ENCODE measurements at regions not wholly inside any gene's neighbourhood (a gene's known extent, or its start where the extent isn't known, plus 50 kb on each side); places are given as distances from the start of the nearest gene placed in this dataset.

GRCh38 chr3:116939550-116939949 lies 230.0 kb downstream of the TUSC7 start (continued):
- TF ChIP-seq, protein P1, sequence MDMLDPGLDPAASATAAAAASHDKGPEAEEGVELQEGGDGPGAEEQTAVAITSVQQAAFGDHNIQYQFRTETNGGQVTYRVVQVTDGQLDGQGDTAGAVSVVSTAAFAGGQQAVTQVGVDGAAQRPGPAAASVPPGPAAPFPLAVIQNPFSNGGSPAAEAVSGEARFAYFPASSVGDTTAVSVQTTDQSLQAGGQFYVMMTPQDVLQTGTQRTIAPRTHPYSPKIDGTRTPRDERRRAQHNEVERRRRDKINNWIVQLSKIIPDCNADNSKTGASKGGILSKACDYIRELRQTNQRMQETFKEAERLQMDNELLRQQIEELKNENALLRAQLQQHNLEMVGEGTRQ (IDR thresholded peaks at IDR 0.05; ENCODE audit: borderline replicate concordance, low read depth, low read length): no peak
- TF ChIP-seq TCF12 (IDR thresholded peaks at IDR 0.05) (no peak), RAD21 (IDR thresholded peaks at IDR 0.05; ENCODE audit: low read length) (no peak)

DNA sequence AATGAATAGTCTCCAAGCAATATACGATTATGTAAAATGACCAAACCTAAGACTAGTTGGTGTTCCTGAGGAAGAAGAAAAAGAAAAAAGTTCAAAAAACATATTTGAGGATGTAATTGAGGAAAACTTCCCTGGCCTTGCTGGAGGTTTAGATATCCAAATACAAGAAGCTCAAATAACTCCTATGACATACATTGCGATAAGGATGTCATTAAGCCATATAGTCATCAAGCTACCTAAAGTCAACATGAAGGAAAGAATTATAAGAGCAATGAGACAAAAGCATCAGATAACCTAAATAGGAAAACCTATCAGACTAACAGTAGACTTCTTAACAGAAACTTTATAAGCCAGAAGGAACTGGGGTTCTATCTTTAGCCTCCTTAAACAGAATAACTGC lies 231.1 kb downstream of the TUSC7 start:
- Histone ChIP-seq H3K79me2 (ENCODE audit: insufficient read depth) (no peaks in the 10 kb centered on the region), H3K4me2 (no peak overlapping the region), H2AFZ (ENCODE audit: low read depth) (no peak overlapping the region), H3K36me3 (replicated peaks in 1 of 2; ENCODE audit: control insufficient read depth in 1 of 2, insufficient read depth in 2 of 2, low read length in 1 of 2) (no peaks in the 10 kb centered on the region), H3K4me3 (ENCODE audit: low read depth in 2 of 2, low read length in 1 of 2) (no peak overlapping the region), H3F3A (replicated peaks; ENCODE audit: insufficient read depth) (no peaks in the 10 kb centered on the region), H3K27me3 (ENCODE audit: insufficient read depth) (no peaks in the 10 kb centered on the region), H3K9me2 (no peaks in the 10 kb centered on the region), H3K4me1 (ENCODE audit: control insufficient read depth in 1 of 2, insufficient read depth in 2 of 2, low read depth in 1 of 2, low read length in 1 of 2) (no peaks in the 10 kb centered on the region), H3K9me3 (no peaks in the 10 kb centered on the region), H3K9ac (no peak overlapping the region), H4K20me1 (ENCODE audit: insufficient read depth) (no peaks in the 10 kb centered on the region), H3K27ac (ENCODE audit: low read depth in 2 of 2, low read length in 1 of 2) (no peak overlapping the region)
- ChIA-PET CTCF (interaction anchor here (1.0 kb wide), 1 partner anchor 9 kb away, joined by 4 read pairs; no protein-coding TSS in a partner anchor), POLR2A (no interaction called here)
- TF ChIP-seq TAF1 (IDR thresholded peaks at IDR 0.05; ENCODE audit: borderline replicate concordance, low read depth, low read length): no peak
- TF ChIP-seq, protein P2, sequence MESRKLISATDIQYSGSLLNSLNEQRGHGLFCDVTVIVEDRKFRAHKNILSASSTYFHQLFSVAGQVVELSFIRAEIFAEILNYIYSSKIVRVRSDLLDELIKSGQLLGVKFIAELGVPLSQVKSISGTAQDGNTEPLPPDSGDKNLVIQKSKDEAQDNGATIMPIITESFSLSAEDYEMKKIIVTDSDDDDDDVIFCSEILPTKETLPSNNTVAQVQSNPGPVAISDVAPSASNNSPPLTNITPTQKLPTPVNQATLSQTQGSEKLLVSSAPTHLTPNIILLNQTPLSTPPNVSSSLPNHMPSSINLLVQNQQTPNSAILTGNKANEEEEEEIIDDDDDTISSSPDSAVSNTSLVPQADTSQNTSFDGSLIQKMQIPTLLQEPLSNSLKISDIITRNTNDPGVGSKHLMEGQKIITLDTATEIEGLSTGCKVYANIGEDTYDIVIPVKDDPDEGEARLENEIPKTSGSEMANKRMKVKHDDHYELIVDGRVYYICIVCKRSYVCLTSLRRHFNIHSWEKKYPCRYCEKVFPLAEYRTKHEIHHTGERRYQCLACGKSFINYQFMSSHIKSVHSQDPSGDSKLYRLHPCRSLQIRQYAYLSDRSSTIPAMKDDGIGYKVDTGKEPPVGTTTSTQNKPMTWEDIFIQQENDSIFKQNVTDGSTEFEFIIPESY (IDR thresholded peaks at IDR 0.05; ENCODE audit: borderline replicate concordance, low read depth): no peak
- no peak for TF ChIP-seq JUND (IDR thresholded peaks at IDR 0.05)
- no peak for TF ChIP-seq EP300 (IDR thresholded peaks at IDR 0.05; ENCODE audit: borderline replicate concordance in 1 of 2, low read depth in 1 of 2, low read length in 1 of 2)
- no peak for TF ChIP-seq IRF3 (IDR thresholded peaks at IDR 0.05; ENCODE audit: low read depth, low read length)
- no peak for TF ChIP-seq RAD21 (IDR thresholded peaks at IDR 0.05; ENCODE audit: low read length)
- no peak for TF ChIP-seq GATA2 (CRISPR knock-in tag; IDR thresholded peaks at IDR 0.05)
- no peak for TF ChIP-seq TCF12 (IDR thresholded peaks at IDR 0.05)
- TF ChIP-seq REST (IDR thresholded peaks at IDR 0.05; ENCODE audit: low read depth, low read length): no peak
- TF ChIP-seq NFIC (IDR thresholded peaks at IDR 0.05; ENCODE audit: borderline replicate concordance): no peak
- DNase-seq: no peak
- 78% methylated on average over 2 of the region's 2 CpGs for WGBS (ENCODE audit: low lambda C conversion rate)
